ENCODE measurements at regions not wholly inside any gene's neighbourhood (a gene's known extent, or its start where the extent isn't known, plus 50 kb on each side); places are given as distances from the start of the nearest gene placed in this dataset.

GRCh38 chrX:124820738-124821137 is 474.4 kb downstream of the SH2D1A start:
- no peak overlapping the region for H2AFZ ChIP-seq
- 89% methylated on average over 1 of the region's 1 CpG for WGBS (ENCODE audit: low lambda C conversion rate, missing lambda C conversion rate)
- H3K9me3 ChIP-seq (ENCODE audit: low read depth) = no peaks in the 10 kb centered on the region
- no peak overlapping the region for H3K4me3 ChIP-seq
- DNase-seq (ENCODE audit: low spot score) = no peak
- no peaks in the 10 kb centered on the region for H4K20me1 ChIP-seq (ENCODE audit: insufficient read depth, poor library complexity, severe bottlenecking)
- H3K36me3 ChIP-seq (replicated peaks; ENCODE audit: insufficient read depth, low read depth) = no peaks in the 10 kb centered on the region
- H3K9me2 ChIP-seq (replicated peaks; ENCODE audit: insufficient read depth) = no peaks in the 10 kb centered on the region
- H3K79me2 ChIP-seq = no peaks in the 10 kb centered on the region
- no peak for TF ChIP-seq EZH2 (IDR thresholded peaks at IDR 0.05; ENCODE audit: borderline replicate concordance)
- H3K27ac ChIP-seq = no peak overlapping the region
- H3K4me2 ChIP-seq = no peak overlapping the region
- H3K4me1 ChIP-seq (ENCODE audit: insufficient read depth) = no peaks in the 10 kb centered on the region
- H3K27me3 ChIP-seq = no peaks in the 10 kb centered on the region

GRCh38 chrX:124827258-124827845 is 481.0 kb downstream of the SH2D1A start:
- DNase-seq (ENCODE audit: low spot score) = no peak
- H2AFZ ChIP-seq = no peak overlapping the region
- TF ChIP-seq EZH2phosphoT487 (IDR thresholded peaks at IDR 0.05; ENCODE audit: low read depth, severe bottlenecking, unreplicated experiment) (no peak), EZH2 (IDR thresholded peaks at IDR 0.05; ENCODE audit: borderline replicate concordance) (no peak), CTCF (IDR thresholded peaks at IDR 0.05; ENCODE audit: poor library complexity) (no peak)
- no peak overlapping the region for H3K27ac ChIP-seq
- no peaks in the 10 kb centered on the region for H4K20me1 ChIP-seq (ENCODE audit: insufficient read depth, poor library complexity, severe bottlenecking)
- H3K9me3 ChIP-seq (ENCODE audit: low read depth) = no peaks in the 10 kb centered on the region
- no peak overlapping the region for H3K4me2 ChIP-seq
- H3K9me2 ChIP-seq (replicated peaks; ENCODE audit: insufficient read depth) = no peaks in the 10 kb centered on the region
- H3K4me1 ChIP-seq (ENCODE audit: insufficient read depth) = no peaks in the 10 kb centered on the region
- WGBS (ENCODE audit: low lambda C conversion rate, missing lambda C conversion rate) = 92% methylated on average over 5 of the region's 6 CpGs
- no peaks in the 10 kb centered on the region for H3K79me2 ChIP-seq
- H3K4me3 ChIP-seq = no peak overlapping the region
- no peaks in the 10 kb centered on the region for H3K36me3 ChIP-seq (replicated peaks; ENCODE audit: insufficient read depth, low read depth)
- no peaks in the 10 kb centered on the region for H3K27me3 ChIP-seq

- Histone ChIP-seq H3K36me3 (replicated peaks; ENCODE audit: insufficient read depth, low read depth) (no peaks in the 10 kb centered on the region), H3K4me1 (ENCODE audit: insufficient read depth) (no peaks in the 10 kb centered on the region), H2AFZ (no peak overlapping the region), H3K27me3 (no peaks in the 10 kb centered on the region), H3K4me3 (no peak overlapping the region), H4K20me1 (ENCODE audit: insufficient read depth, poor library complexity, severe bottlenecking) (no peaks in the 10 kb centered on the region), H3K79me2 (no peaks in the 10 kb centered on the region), H3K4me2 (no peak overlapping the region), H3K27ac (no peak overlapping the region), H3K9me2 (replicated peaks; ENCODE audit: insufficient read depth) (no peaks in the 10 kb centered on the region), H3K9me3 (ENCODE audit: low read depth) (no peaks in the 10 kb centered on the region)
- no peak for TF ChIP-seq EZH2phosphoT487 (IDR thresholded peaks at IDR 0.05; ENCODE audit: low read depth, severe bottlenecking, unreplicated experiment)
- no peak for TF ChIP-seq CTCF (IDR thresholded peaks at IDR 0.05; ENCODE audit: poor library complexity)
- TF ChIP-seq EZH2 (IDR thresholded peaks at IDR 0.05; ENCODE audit: borderline replicate concordance) = no peak
- 84% methylated on average over 5 of the region's 5 CpGs for WGBS (ENCODE audit: low lambda C conversion rate, missing lambda C conversion rate)
- DNase-seq (ENCODE audit: low spot score) = no peak
Measured at GRCh38 chrX:124829930-124830329, 483.6 kb downstream of the SH2D1A start.

DNA sequence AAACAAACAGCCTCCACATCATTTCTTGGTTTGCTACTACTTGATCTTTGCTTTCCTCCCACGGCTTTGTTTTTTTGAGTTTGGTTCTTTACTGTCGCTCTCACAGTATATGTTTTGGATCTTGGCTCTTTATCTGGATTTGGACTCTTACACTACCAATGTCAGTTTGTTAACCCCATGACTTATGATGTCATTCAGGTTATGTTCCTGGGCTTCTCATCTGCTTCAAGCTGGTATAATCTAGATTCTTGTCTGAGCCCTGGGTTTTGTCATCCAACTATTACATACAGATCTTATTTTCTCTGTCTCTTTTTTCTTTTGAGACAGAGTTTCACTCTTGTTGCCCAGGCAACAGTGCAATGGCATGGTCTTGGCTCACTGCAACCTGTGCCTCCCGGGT is 482.9 kb upstream of the TEX13C start:
- Histone ChIP-seq H3K36me3 (replicated peaks; ENCODE audit: insufficient read depth, low read depth) (no peaks in the 10 kb centered on the region), H3K4me3 (no peak overlapping the region), H3K9me2 (replicated peaks; ENCODE audit: insufficient read depth) (no peaks in the 10 kb centered on the region), H2AFZ (no peak overlapping the region), H3K9me3 (ENCODE audit: low read depth) (no peaks in the 10 kb centered on the region), H3K27ac (no peak overlapping the region), H3K4me1 (ENCODE audit: insufficient read depth) (no peaks in the 10 kb centered on the region), H3K79me2 (no peaks in the 10 kb centered on the region), H3K27me3 (no peaks in the 10 kb centered on the region), H3K4me2 (no peak overlapping the region), H4K20me1 (ENCODE audit: insufficient read depth, poor library complexity, severe bottlenecking) (no peaks in the 10 kb centered on the region)
- WGBS (ENCODE audit: low lambda C conversion rate, missing lambda C conversion rate) = 92% methylated on average over 3 of the region's 3 CpGs
- TF ChIP-seq EZH2 (IDR thresholded peaks at IDR 0.05; ENCODE audit: borderline replicate concordance) (no peak), EZH2phosphoT487 (IDR thresholded peaks at IDR 0.05; ENCODE audit: low read depth, severe bottlenecking, unreplicated experiment) (no peak), CTCF (IDR thresholded peaks at IDR 0.05; ENCODE audit: poor library complexity) (no peak)
- DNase-seq (ENCODE audit: low spot score) = no peak
